Esophagus muscularis mucosa (tissue), 4 donors: ENCODE measurements at regions not wholly inside any gene's neighbourhood (a gene's known extent, or its start where the extent isn't known, plus 50 kb on each side); places are given as distances from the start of the nearest gene placed in this dataset.

Experiments
- DNase-seq: peaks from one replicate; pipeline ENCODE4 v3.0.0-alpha.2; 2017; ENCODE audit errors: extremely low spot score
- H3K27ac ChIP-seq, 4 donors: fragments of 200-600 bp; sonication (generic); replicated peaks in 1 of 4; 1 replicate in 3 of 4; 2 replicates in 1 of 4; pipeline ENCODE4 v1.5.1; 2016 to 2019; ENCODE audit warnings: mild to moderate bottlenecking in 1 of 4
- H3K27me3 ChIP-seq, 4 donors: fragments of 200-600 bp; sonication (generic); one replicate each; pipeline versions ENCODE4 v1.5.1 to v1.6.0; 2016 to 2019
- H3K36me3 ChIP-seq, 4 donors: fragments of 200-600 bp; sonication (generic); one replicate each; pipeline ENCODE4 v1.5.1; 2016 to 2019
- H3K4me1 ChIP-seq, 4 donors: fragments of 200-600 bp; sonication (generic); one replicate each; pipeline ENCODE4 v1.5.1; 2016 to 2019
- H3K4me3 ChIP-seq, 4 donors: fragments of 200-600 bp; sonication (generic); 1 replicate in 2 of 4; 2 replicates in 2 of 4; pipeline ENCODE4 v1.5.1; 2016 to 2019; ENCODE audit warnings: mild to moderate bottlenecking in 4 of 4, moderate library complexity in 1 of 4
- H3K9me3 ChIP-seq, 4 donors: fragments of 200-600 bp; sonication (generic); 1 replicate in 3 of 4; 2 replicates in 1 of 4; pipeline ENCODE4 v1.5.1; 2016 to 2019
- CTCF ChIP-seq, 3 experiments: fragments of 200-600 bp in 2 of 3; fragments of 450-650 bp in 1 of 3; sonication (generic) in 2 of 3; IDR thresholded peaks; one replicate each; pipeline ENCODE4 v1.5.1; 2017 to 2019; ENCODE audit warnings: antibody characterized with exemption in 3 of 3, mild to moderate bottlenecking in 2 of 3, moderate library complexity in 1 of 3
- EP300 ChIP-seq: sonication (generic); formaldehyde crosslinking; IDR thresholded peaks from one replicate; pipeline ENCODE4 v1.6.1; 2017; ENCODE audit warnings: antibody characterized with exemption
- POLR2A ChIP-seq: fragments of 450-650 bp; IDR thresholded peaks from one replicate; pipeline ENCODE4 v1.6.1; 2017; ENCODE audit warnings: antibody characterized with exemption, moderate library complexity, mild to moderate bottlenecking, low read depth
- POLR2AphosphoS5 ChIP-seq, 2 donors: sonication (generic); formaldehyde crosslinking; IDR thresholded peaks; one replicate each; pipeline ENCODE4 v1.6.1; 2017; ENCODE audit warnings: antibody characterized with exemption in 2 of 2
- WGBS: methylation state at CpG from one replicate; pipeline ENCODE4 v1.1.5; 2018; 5-methylcytosine and 5-hydroxymethylcytosine counted together
- intact Hi-C: fragments of 100-400 bp; cut with DNase I; formaldehyde crosslinking; loops from one replicate; pipeline ENCODE4 v1.15.1; 2023

GRCh38 chr2:41040782-41041520 is 589.1 kb upstream of the SLC8A1 start:
- Histone ChIP-seq H3K4me1 (no peaks in the 10 kb centered on the region), H3K4me3 (no peak overlapping the region), H3K27ac (no peak overlapping the region), H3K9me3 (no peaks in the 10 kb centered on the region), H3K27me3 (no peaks in the 10 kb centered on the region), H3K36me3 (no peaks in the 10 kb centered on the region)
- 71% methylated on average over 6 of the region's 6 CpGs for WGBS
- DNase-seq = no peak
- no peak for TF ChIP-seq EP300
- no peak for TF ChIP-seq POLR2AphosphoS5 (IDR thresholded peaks at IDR 0.05)
- no peak for TF ChIP-seq CTCF (IDR thresholded peaks at IDR 0.05)
- no peak for TF ChIP-seq POLR2A
- intact Hi-C loops = no loop called here

DNA sequence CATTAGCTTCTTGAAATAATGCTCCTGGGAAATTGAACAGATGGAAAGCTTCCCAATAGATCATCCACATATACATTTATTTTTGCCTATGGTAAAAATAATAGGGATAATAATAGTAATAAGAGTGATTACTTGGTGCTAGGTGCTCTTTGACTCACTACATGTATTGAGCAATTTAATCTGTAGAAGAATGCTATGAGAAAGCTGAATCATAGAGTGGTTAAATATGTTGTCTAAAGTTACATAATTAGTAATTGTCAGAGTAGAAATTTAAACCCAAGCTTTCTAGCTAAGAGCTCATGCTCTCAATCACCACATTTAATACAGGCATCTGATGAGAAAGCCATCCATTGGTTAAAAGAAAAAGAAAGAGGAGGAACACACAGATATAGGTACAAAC is 590.5 kb upstream of the SLC8A1 start:
- Histone ChIP-seq H3K9me3 (no peaks in the 10 kb centered on the region), H3K27me3 (no peaks in the 10 kb centered on the region), H3K4me1 (no peaks in the 10 kb centered on the region), H3K27ac (no peak overlapping the region), H3K4me3 (no peak overlapping the region), H3K36me3 (no peaks in the 10 kb centered on the region)
- intact Hi-C loops = no loop called here
- no peak for DNase-seq
- TF ChIP-seq POLR2A (no peak), EP300 (no peak), CTCF (IDR thresholded peaks at IDR 0.05) (no peak), POLR2AphosphoS5 (IDR thresholded peaks at IDR 0.05) (no peak)

DNA sequence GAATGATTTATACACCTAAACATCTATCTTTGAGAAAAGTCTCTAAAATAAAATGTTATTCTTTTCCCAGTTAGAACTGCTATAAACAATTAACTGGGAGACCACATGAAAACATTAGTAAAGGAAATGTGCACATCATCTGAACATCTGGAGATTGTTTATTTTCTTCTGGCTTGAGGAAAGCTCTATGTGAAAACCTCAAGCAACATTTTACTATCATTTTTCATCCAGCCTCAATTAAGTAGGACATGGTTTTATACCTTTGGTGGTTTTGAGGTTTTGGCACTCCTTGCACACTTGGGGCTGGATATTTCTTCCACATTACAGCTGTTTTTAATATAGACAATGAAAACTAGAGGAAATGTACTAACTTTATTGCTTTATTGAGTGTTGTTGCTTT is 609.5 kb upstream of the SLC8A1 start:
- Histone ChIP-seq H3K36me3 (no peaks in the 10 kb centered on the region), H3K4me3 (no peak overlapping the region), H3K4me1 (peaks cover 0 to 5% (median 0%) of the 10 kb centered on the region in 4 donors), H3K27ac (no peak overlapping the region), H3K27me3 (no peaks in the 10 kb centered on the region), H3K9me3 (no peaks in the 10 kb centered on the region)
- intact Hi-C loops = no loop called here
- no peak for TF ChIP-seq POLR2A
- no peak for TF ChIP-seq POLR2AphosphoS5 (IDR thresholded peaks at IDR 0.05)
- TF ChIP-seq EP300 = no peak
- TF ChIP-seq CTCF (IDR thresholded peaks at IDR 0.05) = no peak
- no peak for DNase-seq

DNA sequence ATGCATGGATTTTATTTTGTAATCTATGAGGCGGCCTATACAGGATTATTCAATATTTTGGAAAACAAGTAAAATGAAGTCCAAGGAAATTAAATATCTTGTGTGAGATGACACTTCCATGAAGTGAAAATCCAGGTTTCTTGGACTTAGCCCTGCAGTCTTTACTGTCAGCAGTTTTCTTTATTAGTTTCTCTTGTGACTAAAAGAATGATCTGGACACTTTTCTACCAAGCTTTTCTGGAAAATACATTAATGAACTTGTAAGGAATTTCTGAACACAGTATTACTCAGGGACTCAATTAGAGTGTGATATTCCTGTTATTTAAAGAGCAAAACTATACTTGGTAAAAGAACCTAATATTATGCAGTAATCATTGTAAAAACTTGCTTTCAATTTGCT is 610.4 kb upstream of the SLC8A1 start:
- Histone ChIP-seq H3K27me3 (no peaks in the 10 kb centered on the region), H3K9me3 (no peaks in the 10 kb centered on the region), H3K4me3 (no peak overlapping the region), H3K36me3 (no peaks in the 10 kb centered on the region), H3K27ac (no peak overlapping the region), H3K4me1 (peaks cover 0 to 5% (median 0%) of the 10 kb centered on the region in 4 donors)
- 96% methylated on average over 1 of the region's 1 CpG for WGBS
- intact Hi-C loops = no loop called here
- no peak for TF ChIP-seq POLR2A
- no peak for TF ChIP-seq POLR2AphosphoS5 (IDR thresholded peaks at IDR 0.05)
- no peak for DNase-seq

DNA sequence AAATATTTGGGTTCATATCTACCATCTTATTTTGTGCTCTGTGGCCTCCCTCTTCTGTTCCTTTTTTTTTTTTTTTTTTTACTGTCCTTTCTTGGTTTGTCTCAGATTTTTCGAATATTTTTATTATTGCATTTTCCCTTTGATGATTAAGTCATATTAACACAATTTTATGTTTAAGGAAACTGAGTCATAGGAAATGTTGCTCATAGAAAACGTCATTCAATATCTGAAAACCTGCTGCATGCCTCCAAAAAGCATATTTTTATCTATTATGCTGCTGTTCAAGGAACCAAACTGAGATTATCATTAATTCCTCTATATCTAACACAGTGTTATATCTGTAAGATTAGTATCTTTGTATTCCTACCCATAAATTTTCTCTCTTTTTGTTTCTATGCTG is 614.3 kb upstream of the SLC8A1 start:
- intact Hi-C loops = no loop called here
- Histone ChIP-seq H3K27me3 (no peaks in the 10 kb centered on the region), H3K4me3 (no peak overlapping the region), H3K9me3 (no peaks in the 10 kb centered on the region), H3K4me1 (peaks cover 0 to 5% (median 0%) of the 10 kb centered on the region in 4 donors), H3K27ac (no peak overlapping the region), H3K36me3 (no peaks in the 10 kb centered on the region)
- no peak for TF ChIP-seq EP300
- no peak for TF ChIP-seq POLR2A
- TF ChIP-seq POLR2AphosphoS5 (IDR thresholded peaks at IDR 0.05) = no peak
- no peak for TF ChIP-seq CTCF (IDR thresholded peaks at IDR 0.05)
- WGBS = 86% methylated on average over 2 of the region's 2 CpGs
- no peak for DNase-seq
